ENCODE measurements at regions not wholly inside any gene's neighbourhood (a gene's known extent, or its start where the extent isn't known, plus 50 kb on each side); places are given as distances from the start of the nearest gene placed in this dataset.

- TF ChIP-seq CTCF (IDR thresholded peaks at IDR 0.05; ENCODE audit: low read depth, low read length, poor library complexity, severe bottlenecking): no peak
- no peak for TF ChIP-seq EZH2phosphoT487 (IDR thresholded peaks at IDR 0.05; ENCODE audit: borderline replicate concordance, low read length)
Measured at GRCh38 chr14:76603713-76604112, 157.6 kb upstream of the VASH1 start.
